H1 (cell line): ENCODE measurements at regions not wholly inside any gene's neighbourhood (a gene's known extent, or its start where the extent isn't known, plus 50 kb on each side); places are given as distances from the start of the nearest gene placed in this dataset.

Experiments
- CTCF ChIA-PET: fragments of 300-600 bp; sonication (Branson Sonifier 250); formaldehyde crosslinking; loops from one replicate; lab custom pipeline; 2021; ENCODE audit not compliant: partially characterized antibody; lab: Charles Lee
- POLR2A ChIA-PET: fragments of 300-600 bp; sonication (Branson Sonifier 250); formaldehyde crosslinking; loops from one replicate; lab custom pipeline; 2021; ENCODE audit warnings: inconsistent platforms; ENCODE audit not compliant: partially characterized antibody; lab: Charles Lee
- DNase-seq, 2 experiments: peaks; one replicate each; pipeline versions ENCODE4 v3.0.0 to v3.0.0-alpha.2; 2010 to 2022; ENCODE audit warnings: low spot score in 2 of 2, low read depth in 1 of 2, mixed read lengths in 1 of 2
- FAIRE-seq: peaks from 2 replicates; lab custom pipeline; 2011; peaks lifted over from hg19 to GRCh38; lab: Jason Lieb, UNC
- H2AFZ ChIP-seq: 2 replicates; pipeline ENCODE4 v1.8.1; 2012; ENCODE audit warnings: low read length, inconsistent platforms
- H2AK5ac ChIP-seq: 2 replicates; pipeline ENCODE4 v1.6.1; 2013; ENCODE audit warnings: low read depth, low read length
- H2BK120ac ChIP-seq: replicated peaks from 2 replicates; pipeline ENCODE3; 2013; ENCODE audit warnings: low read depth, low read length, inconsistent platforms
- H2BK12ac ChIP-seq: 2 replicates; pipeline ENCODE4 v1.6.1; 2013; ENCODE audit warnings: low read depth, low read length
- H2BK15ac ChIP-seq: 2 replicates; pipeline ENCODE4 v1.6.1; 2013; ENCODE audit warnings: low read length
- H2BK20ac ChIP-seq: 2 replicates; pipeline ENCODE4 v1.6.1; 2013; ENCODE audit warnings: low read length
- H2BK5ac ChIP-seq: 2 replicates; pipeline ENCODE4 v1.6.1; 2013; ENCODE audit warnings: low read depth, low read length
- H3K14ac ChIP-seq: 2 replicates; pipeline ENCODE4 v1.6.1; 2013; ENCODE audit warnings: inconsistent platforms; ENCODE audit not compliant: insufficient read length
- H3K18ac ChIP-seq: 2 replicates; pipeline ENCODE4 v1.6.1; 2013; ENCODE audit warnings: low read length; ENCODE audit errors: extremely low read depth
- H3K23ac ChIP-seq: 2 replicates; pipeline ENCODE4 v1.6.1; 2013; ENCODE audit warnings: inconsistent platforms; ENCODE audit not compliant: insufficient read length
- H3K23me2 ChIP-seq: 2 replicates; pipeline ENCODE4 v1.6.1; 2013; ENCODE audit warnings: low read depth, low read length
- H3K27ac ChIP-seq: 2 replicates; pipeline ENCODE4 v1.6.1; 2011; ENCODE audit warnings: low read depth, low read length, inconsistent platforms
- H3K27me3 ChIP-seq, 4 experiments: replicated peaks in 1 of 4; 1 replicate in 1 of 4; 2 replicates in 3 of 4; pipeline versions ENCODE4 v1.6.1 to v1.8.1; 2011 to 2013; ENCODE audit warnings: low read length in 3 of 4, mild to moderate bottlenecking in 3 of 4, inconsistent platforms in 2 of 4, mixed read lengths in 2 of 4, moderate library complexity in 1 of 4; ENCODE audit not compliant: control insufficient read depth in 3 of 4, insufficient read depth in 3 of 4; ENCODE audit errors: extremely low read depth in 1 of 4
- H3K36me3 ChIP-seq, 4 experiments: 2 replicates each; pipeline versions ENCODE4 v1.6.1 to v1.8.1; 2011 to 2013; ENCODE audit warnings: mild to moderate bottlenecking in 4 of 4, low read length in 3 of 4, moderate library complexity in 2 of 4, control low read depth in 1 of 4, inconsistent platforms in 1 of 4; ENCODE audit not compliant: insufficient read depth in 4 of 4, control insufficient read depth in 2 of 4
- H3K4ac ChIP-seq: replicated peaks from 2 replicates; pipeline ENCODE3; 2013; ENCODE audit warnings: low read length, low read depth, mixed read lengths, inconsistent platforms; ENCODE audit not compliant: insufficient read length
- H3K4me1 ChIP-seq, 4 experiments: replicated peaks in 1 of 4; 1 replicate in 1 of 4; 2 replicates in 3 of 4; pipeline versions ENCODE4 v1.6.1 to v1.8.1; 2011 to 2013; ENCODE audit warnings: low read length in 3 of 4, inconsistent platforms in 2 of 4, mixed read lengths in 1 of 4; ENCODE audit not compliant: insufficient read depth in 4 of 4, control insufficient read depth in 3 of 4
- H3K4me2 ChIP-seq, 2 experiments: 2 replicates each; pipeline versions ENCODE4 v1.6.1 to v1.8.1; 2011 to 2013; ENCODE audit warnings: low read depth in 2 of 2, low read length in 2 of 2, control low read depth in 1 of 2, inconsistent platforms in 1 of 2, mild to moderate bottlenecking in 1 of 2; ENCODE audit not compliant: insufficient read depth in 1 of 2
- H3K4me3 ChIP-seq, 4 experiments: fragments of 200-600, 300-600 bp in 1 of 4; sonication (generic), shearing (Covaris generic), sonication (Bioruptor Twin) in 1 of 4; 2 replicates each; pipeline versions ENCODE4 v1.5.1 to v1.8.1; 2011 to 2016; ENCODE audit warnings: low read length in 4 of 4, low read depth in 3 of 4, control low read depth in 2 of 4, inconsistent platforms in 2 of 4, mild to moderate bottlenecking in 2 of 4, mixed read lengths in 1 of 4, moderate library complexity in 1 of 4; ENCODE audit not compliant: insufficient read depth in 2 of 4; ENCODE audit errors: extremely low read depth in 1 of 4
- H3K56ac ChIP-seq: replicated peaks from 2 replicates; pipeline ENCODE3; 2013; ENCODE audit warnings: low read depth, mild to moderate bottlenecking, mixed read lengths, low read length, inconsistent platforms; ENCODE audit not compliant: insufficient read length
- H3K79me1 ChIP-seq: 2 replicates; pipeline ENCODE4 v1.6.1; 2013; ENCODE audit warnings: low read depth, low read length, control low read depth
- H3K79me2 ChIP-seq, 2 experiments: 2 replicates each; pipeline versions ENCODE4 v1.6.1 to v1.8.1; 2012 to 2013; ENCODE audit warnings: low read length in 2 of 2, mild to moderate bottlenecking in 2 of 2, inconsistent platforms in 1 of 2; ENCODE audit not compliant: insufficient read depth in 2 of 2, control insufficient read depth in 1 of 2
- H3K9ac ChIP-seq, 4 experiments: replicated peaks in 1 of 4; 1 replicate in 1 of 4; 2 replicates in 3 of 4; pipeline versions ENCODE4 v1.6.1 to v1.8.1; 2011 to 2013; ENCODE audit warnings: low read depth in 3 of 4, low read length in 3 of 4, control low read depth in 2 of 4, mild to moderate bottlenecking in 2 of 4, moderate library complexity in 2 of 4, inconsistent platforms in 1 of 4; ENCODE audit errors: extremely low read depth in 1 of 4
- H3K9me3 ChIP-seq, 2 experiments: 2 replicates each; pipeline versions ENCODE4 v1.6.1 to v1.8.1; 2012 to 2013; ENCODE audit warnings: mild to moderate bottlenecking in 2 of 2, moderate library complexity in 2 of 2, control low read depth in 1 of 2, inconsistent platforms in 1 of 2, low read depth in 1 of 2, low read length in 1 of 2, mixed read lengths in 1 of 2; ENCODE audit not compliant: insufficient read depth in 2 of 2
- H4K20me1 ChIP-seq, 2 experiments: replicated peaks in 1 of 2; 2 replicates each; pipeline versions ENCODE3 to v1.8.1; 2011 to 2013; ENCODE audit warnings: inconsistent platforms in 2 of 2, low read length in 2 of 2, mild to moderate bottlenecking in 1 of 2; ENCODE audit not compliant: insufficient read depth in 2 of 2, control insufficient read depth in 1 of 2
- H4K5ac ChIP-seq: 2 replicates; pipeline ENCODE4 v1.6.1; 2013; ENCODE audit warnings: low read length, low read depth, mixed read lengths, inconsistent platforms; ENCODE audit not compliant: insufficient read length
- H4K8ac ChIP-seq: 2 replicates; pipeline ENCODE4 v1.8.0; 2013; ENCODE audit warnings: mild to moderate bottlenecking, moderate library complexity, low read length, inconsistent platforms; ENCODE audit not compliant: insufficient read depth; ENCODE audit errors: extremely low read depth
- H4K91ac ChIP-seq: replicated peaks from 2 replicates; pipeline ENCODE3; 2013; ENCODE audit warnings: low read length, mixed read lengths, inconsistent platforms; ENCODE audit not compliant: insufficient read length
- BCL11A ChIP-seq, 2 experiments: IDR thresholded peaks; one replicate each; pipeline ENCODE4 v1.6.1; 2011; ENCODE audit warnings: low read depth in 2 of 2, low read length in 2 of 2, mild to moderate bottlenecking in 2 of 2
- CBX8 ChIP-seq: fragments of 300-800, 300-1000 bp; sonication (generic); IDR thresholded peaks from 2 replicates; pipeline ENCODE4 v1.7.1; 2016; ENCODE audit warnings: low read depth, low read length, borderline replicate concordance
- EGR1 ChIP-seq: IDR thresholded peaks from 2 replicates; pipeline ENCODE4 v1.6.1; 2011; ENCODE audit warnings: low read depth, low read length, borderline replicate concordance
- EZH2 ChIP-seq: fragments of 200-600 bp; sonication (generic); IDR thresholded peaks from 2 replicates; pipeline ENCODE4 v1.7.1; 2012; ENCODE audit warnings: low read depth, mild to moderate bottlenecking, moderate library complexity, low read length, inconsistent platforms; ENCODE audit not compliant: severe bottlenecking
- GABPA ChIP-seq: IDR thresholded peaks from 2 replicates; pipeline ENCODE4 v1.6.1; 2011; ENCODE audit warnings: mild to moderate bottlenecking, low read length, moderate library complexity, borderline replicate concordance; ENCODE audit not compliant: insufficient read depth
- GTF2F1 ChIP-seq: IDR thresholded peaks from 2 replicates; pipeline ENCODE4 v1.6.1; 2012; ENCODE audit warnings: low read depth, low read length, improper control_type of control experiment, borderline replicate concordance
- HDAC6 ChIP-seq: IDR thresholded peaks from one replicate; pipeline ENCODE4 v1.7.1; 2012; ENCODE audit warnings: low read depth, mild to moderate bottlenecking, inconsistent platforms, low read length, moderate library complexity
- JUND ChIP-seq: IDR thresholded peaks from 2 replicates; pipeline ENCODE4 v1.6.1; 2011; ENCODE audit warnings: mild to moderate bottlenecking, improper control_type of control experiment, low read length
- KDM1A ChIP-seq: fragments of 200-600, 300-600 bp; sonication (generic); IDR thresholded peaks from 2 replicates; pipeline ENCODE4 v1.7.1; 2016; ENCODE audit warnings: mild to moderate bottlenecking, low read length, borderline replicate concordance
- POLR2A ChIP-seq, 2 experiments: IDR thresholded peaks; 1 replicate in 1 of 2; 2 replicates in 1 of 2; pipeline ENCODE4 v1.6.1; 2011; ENCODE audit warnings: low read depth in 2 of 2, low read length in 2 of 2, mild to moderate bottlenecking in 2 of 2; ENCODE audit errors: control extremely low read depth in 1 of 2
- RBBP5 ChIP-seq: IDR thresholded peaks from 2 replicates; pipeline ENCODE4 v1.7.1; 2012; ENCODE audit warnings: low read depth, mild to moderate bottlenecking, inconsistent platforms, low read length, moderate library complexity, borderline replicate concordance
- SIRT6 ChIP-seq: IDR thresholded peaks from one replicate; pipeline ENCODE4 v1.7.1; 2012; ENCODE audit warnings: low read length, inconsistent platforms
- SP4 ChIP-seq: IDR thresholded peaks from 2 replicates; pipeline ENCODE4 v1.6.1; 2012; ENCODE audit warnings: low read length, inconsistent platforms
- SRF ChIP-seq: IDR thresholded peaks from 2 replicates; pipeline ENCODE4 v1.6.1; 2011; ENCODE audit warnings: mild to moderate bottlenecking, low read depth, low read length, moderate library complexity
- SUZ12 ChIP-seq: fragments of 200-600 bp; sonication (generic); IDR thresholded peaks from 2 replicates; pipeline ENCODE4 v1.6.1; 2012; ENCODE audit warnings: mild to moderate bottlenecking, inconsistent platforms, low read length, moderate library complexity, mixed read lengths
- TCF12 ChIP-seq: IDR thresholded peaks from 2 replicates; pipeline ENCODE4 v1.6.1; 2011; ENCODE audit warnings: low read depth, mild to moderate bottlenecking, low read length
- WGBS, 2 experiments: shearing (Covaris generic) in 1 of 2; methylation state at CpG; one replicate each; pipeline versions ENCODE4 v1.1.6 to v1.1.7; 2013 to 2015; ENCODE audit warnings: low lambda C conversion rate in 2 of 2, mixed read lengths in 2 of 2, inconsistent platforms in 1 of 2, low coverage in 1 of 2, missing lambda C conversion rate in 1 of 2; ENCODE audit not compliant: insufficient replicate concordance in 2 of 2, insufficient coverage in 1 of 2, insufficient read length in 1 of 2; ENCODE audit errors: extremely low coverage in 1 of 2, missing lambda C conversion rate in 1 of 2; 5-methylcytosine and 5-hydroxymethylcytosine counted together

DNA sequence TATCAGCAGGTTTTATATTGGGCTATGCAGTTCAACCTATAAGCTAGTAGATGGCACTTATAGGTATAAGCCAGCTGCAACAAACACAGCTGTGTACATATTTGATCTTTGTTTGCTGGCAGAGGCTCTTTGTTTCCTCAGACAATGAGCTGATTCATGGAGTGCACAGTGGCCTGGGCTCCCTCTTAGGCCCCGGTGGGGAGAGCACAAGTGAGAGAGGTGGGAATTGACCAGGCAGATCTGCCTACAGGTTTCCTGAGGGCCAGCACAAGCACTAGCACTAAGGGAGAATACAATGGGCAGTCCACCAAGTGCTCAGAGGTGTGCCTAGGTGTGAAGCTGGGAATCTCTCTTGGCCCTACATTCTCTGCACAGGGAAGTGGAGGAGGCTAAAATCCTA lies 1390.7 kb downstream of the SLITRK5 start:
- H3K9me3 ChIP-seq, result no peaks in the 10 kb centered on the region
- no peaks in the 10 kb centered on the region for H3K79me2 ChIP-seq
- no peak overlapping the region for H4K8ac ChIP-seq
- H2BK15ac ChIP-seq, result no peak overlapping the region
- no peak overlapping the region for H3K14ac ChIP-seq
- H2BK120ac ChIP-seq, result no peak overlapping the region
- POLR2A ChIA-PET, result no interaction called here
- H4K20me1 ChIP-seq, result no peaks in the 10 kb centered on the region
- H3K18ac ChIP-seq, result no peak overlapping the region
- no peak overlapping the region for H2BK12ac ChIP-seq
- 95% methylated on average over 1 of the region's 1 CpG; no CpG with 5 or more reads in 1 of the 2 experiments for WGBS, 2 experiments
- no peak overlapping the region for H3K4me3 ChIP-seq
- no peak overlapping the region for H3K27ac ChIP-seq
- H3K4me2 ChIP-seq, result no peak overlapping the region
- H3K4ac ChIP-seq, result no peak overlapping the region
- no peak overlapping the region for H2BK20ac ChIP-seq
- H3K79me1 ChIP-seq, result no peaks in the 10 kb centered on the region
- H3K23ac ChIP-seq, result no peak overlapping the region
- H4K5ac ChIP-seq, result no peak overlapping the region
- 0 out of 2 replicates have a peak overlapping the region, but pooled peaks have one; percentile 22 for H2AFZ ChIP-seq
- no peak overlapping the region for H3K56ac ChIP-seq
- peaks cover 0 to 5% (median 0%) of the 10 kb centered on the region in 4 experiments; a peak in 3 of 7 replicates for H3K4me1 ChIP-seq
- no peak for FAIRE-seq
- no peak overlapping the region for H2AK5ac ChIP-seq
- no peak for DNase-seq
- H3K36me3 ChIP-seq, result no peaks in the 10 kb centered on the region
- no peaks in the 10 kb centered on the region for H3K27me3 ChIP-seq
- no peaks in the 10 kb centered on the region for H3K23me2 ChIP-seq
- no peak overlapping the region for H3K9ac ChIP-seq
- H2BK5ac ChIP-seq, result no peak overlapping the region
- CTCF ChIA-PET, result interaction anchor here (0.6 to 2.3 kb wide), 3 partner anchors 9 to 1492 kb away, joined by 3 to 6 read pairs (median 3); no protein-coding TSS in a partner anchor
- H4K91ac ChIP-seq, result no peak overlapping the region
- TF ChIP-seq SP4, result no peak
- TF ChIP-seq GABPA, result no peak
- TF ChIP-seq EGR1, result no peak
- no peak for TF ChIP-seq KDM1A
- no peak for TF ChIP-seq SIRT6
- no peak for TF ChIP-seq EZH2
- no peak for TF ChIP-seq POLR2A (IDR thresholded peaks at IDR 0.05; ENCODE audit: control extremely low read depth in 1 of 2, low read depth in 2 of 2, low read length in 2 of 2)
- no peak for TF ChIP-seq BCL11A (IDR thresholded peaks at IDR 0.05; ENCODE audit: low read depth in 2 of 2, low read length in 2 of 2)
- TF ChIP-seq JUND, result no peak
- no peak for TF ChIP-seq TCF12
- no peak for TF ChIP-seq SRF
- TF ChIP-seq RBBP5, result no peak
- no peak for TF ChIP-seq SUZ12
- no peak for TF ChIP-seq HDAC6
- no peak for TF ChIP-seq CBX8
- TF ChIP-seq GTF2F1, result no peak
